WERI-Rb-1 (cell line): ENCODE measurements at regions not wholly inside any gene's neighbourhood (a gene's known extent, or its start where the extent isn't known, plus 50 kb on each side); places are given as distances from the start of the nearest gene placed in this dataset.

Experiments
- DNase-seq: peaks from one replicate; pipeline ENCODE4 v3.0.0-alpha.2; 2020
- H3K27ac ChIP-seq: fragments of 250-450 bp; sonication (Bioruptor Pico); 2 replicates; pipeline ENCODE4 v1.5.1; 2020; ENCODE audit warnings: mild to moderate bottlenecking, moderate library complexity
- H3K27me3 ChIP-seq: fragments of 250-450 bp; sonication (Bioruptor Pico); 2 replicates; pipeline ENCODE4 v1.5.1; 2021; ENCODE audit warnings: mild to moderate bottlenecking, low read depth, moderate library complexity; ENCODE audit not compliant: insufficient read depth, severe bottlenecking
- H3K36me3 ChIP-seq: fragments of 250-450 bp; sonication (Bioruptor Pico); 2 replicates; pipeline ENCODE4 v1.5.1; 2020; ENCODE audit warnings: mild to moderate bottlenecking, moderate library complexity
- H3K4me3 ChIP-seq: 2 replicates; pipeline ENCODE4 v1.5.1; 2011; ENCODE audit warnings: low read depth, mild to moderate bottlenecking, control low read depth, low read length
- H3K9me3 ChIP-seq: fragments of 250-450 bp; sonication (Bioruptor Pico); 2 replicates; pipeline ENCODE4 v1.5.1; 2021; ENCODE audit warnings: mild to moderate bottlenecking, moderate library complexity; ENCODE audit not compliant: severe bottlenecking
- TF ChIP-seq, protein P1 (sequence below): IDR thresholded peaks from 2 replicates; pipeline ENCODE4 v1.5.1; 2011; ENCODE audit warnings: low read depth, mild to moderate bottlenecking, control low read depth, inconsistent platforms, low read length

DNA sequence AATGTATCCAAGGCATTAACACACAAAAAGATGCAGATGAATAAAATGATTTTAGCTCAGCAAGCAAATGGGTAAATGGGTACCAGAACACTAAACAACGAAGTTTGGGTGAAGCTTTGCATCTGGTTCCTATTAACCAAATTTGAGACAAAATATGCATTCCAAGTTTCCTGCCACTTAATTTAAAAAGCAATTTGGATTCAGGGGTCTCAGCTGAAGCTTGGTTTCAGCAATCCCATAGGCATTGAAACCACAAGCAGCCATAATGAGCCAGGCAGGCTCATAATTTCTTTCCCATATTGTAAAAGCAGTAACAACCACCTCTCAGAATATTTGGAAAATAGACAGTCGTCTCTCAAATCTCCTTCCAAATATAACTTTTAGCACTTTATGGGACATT, 138.9 kb downstream of the NXNL2 start:
- no peak for DNase-seq
- no peaks in the 10 kb centered on the region for H3K27me3 ChIP-seq
- TF ChIP-seq, protein P1, sequence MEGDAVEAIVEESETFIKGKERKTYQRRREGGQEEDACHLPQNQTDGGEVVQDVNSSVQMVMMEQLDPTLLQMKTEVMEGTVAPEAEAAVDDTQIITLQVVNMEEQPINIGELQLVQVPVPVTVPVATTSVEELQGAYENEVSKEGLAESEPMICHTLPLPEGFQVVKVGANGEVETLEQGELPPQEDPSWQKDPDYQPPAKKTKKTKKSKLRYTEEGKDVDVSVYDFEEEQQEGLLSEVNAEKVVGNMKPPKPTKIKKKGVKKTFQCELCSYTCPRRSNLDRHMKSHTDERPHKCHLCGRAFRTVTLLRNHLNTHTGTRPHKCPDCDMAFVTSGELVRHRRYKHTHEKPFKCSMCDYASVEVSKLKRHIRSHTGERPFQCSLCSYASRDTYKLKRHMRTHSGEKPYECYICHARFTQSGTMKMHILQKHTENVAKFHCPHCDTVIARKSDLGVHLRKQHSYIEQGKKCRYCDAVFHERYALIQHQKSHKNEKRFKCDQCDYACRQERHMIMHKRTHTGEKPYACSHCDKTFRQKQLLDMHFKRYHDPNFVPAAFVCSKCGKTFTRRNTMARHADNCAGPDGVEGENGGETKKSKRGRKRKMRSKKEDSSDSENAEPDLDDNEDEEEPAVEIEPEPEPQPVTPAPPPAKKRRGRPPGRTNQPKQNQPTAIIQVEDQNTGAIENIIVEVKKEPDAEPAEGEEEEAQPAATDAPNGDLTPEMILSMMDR = no peak
- no peak overlapping the region for H3K27ac ChIP-seq
- H3K4me3 ChIP-seq = no peak overlapping the region
- no peaks in the 10 kb centered on the region for H3K9me3 ChIP-seq
- H3K36me3 ChIP-seq = no peaks in the 10 kb centered on the region

DNA sequence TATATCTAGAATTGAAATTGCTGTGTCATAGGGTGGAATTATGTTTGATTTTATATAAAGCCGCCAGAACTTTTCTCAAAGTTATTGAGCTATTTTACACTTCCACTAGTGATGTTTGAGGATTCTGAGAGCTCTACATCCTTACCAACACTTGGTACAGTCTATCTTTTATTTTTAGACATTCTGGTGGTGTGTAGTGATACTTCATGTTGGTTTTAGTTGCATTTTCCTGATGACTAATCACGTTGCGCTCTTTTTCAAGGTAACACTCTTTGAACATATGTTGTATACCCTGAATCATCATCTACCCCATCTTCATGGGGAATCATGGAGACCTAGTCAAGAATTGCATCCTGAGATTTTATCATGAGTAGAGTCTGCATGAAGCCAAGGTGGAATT, 141.7 kb downstream of the NXNL2 start:
- Histone ChIP-seq H3K9me3 (no peaks in the 10 kb centered on the region), H3K4me3 (no peak overlapping the region), H3K36me3 (no peaks in the 10 kb centered on the region), H3K27ac (no peak overlapping the region), H3K27me3 (no peaks in the 10 kb centered on the region)
- no peak for DNase-seq
- TF ChIP-seq, protein P1 = no peak

DNA sequence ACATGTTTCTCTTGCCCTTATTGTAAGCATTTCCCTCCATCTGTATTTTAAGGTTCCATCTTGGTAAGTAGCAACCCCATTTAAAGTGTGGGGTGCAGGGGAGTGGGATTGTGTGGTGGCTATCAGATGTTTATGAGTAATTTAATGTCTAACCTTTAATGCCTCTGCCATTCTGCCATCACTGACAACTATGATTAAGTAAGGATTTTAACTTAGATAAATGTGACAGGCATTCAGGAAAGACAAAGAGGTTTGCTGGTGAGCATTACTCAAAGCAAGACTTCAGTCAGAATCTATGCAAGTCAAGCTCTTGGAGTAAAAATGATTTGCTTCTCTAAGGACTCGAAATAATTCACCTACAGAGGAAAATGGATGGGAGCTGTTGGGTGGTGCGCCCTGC, 143.0 kb downstream of the NXNL2 start:
- TF ChIP-seq, protein P1 = no peak
- Histone ChIP-seq H3K27ac (no peak overlapping the region), H3K36me3 (no peaks in the 10 kb centered on the region), H3K9me3 (no peaks in the 10 kb centered on the region), H3K27me3 (no peaks in the 10 kb centered on the region), H3K4me3 (no peak overlapping the region)
- no peak for DNase-seq

DNA sequence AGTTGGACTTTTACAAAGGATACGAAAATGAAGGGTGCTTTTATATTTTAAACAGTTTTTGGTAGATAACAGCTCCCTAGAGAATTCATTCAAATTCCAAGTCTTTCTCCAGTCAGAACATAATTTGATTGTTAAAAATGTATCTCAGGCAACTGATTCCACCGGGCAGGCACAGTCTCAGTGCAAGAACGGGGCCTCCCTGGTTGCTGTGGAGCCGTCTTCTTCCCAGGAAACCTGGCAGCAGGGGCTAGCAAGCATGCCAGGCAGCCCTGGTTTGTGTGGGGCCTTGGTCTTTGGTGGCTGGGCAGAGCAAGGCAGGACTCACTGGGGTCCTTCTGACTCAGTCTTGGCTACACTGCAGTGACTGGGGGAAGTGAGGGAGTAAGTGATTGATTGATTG, 143.5 kb downstream of the NXNL2 start:
- TF ChIP-seq, protein P1 = no peak
- Histone ChIP-seq H3K27me3 (no peaks in the 10 kb centered on the region), H3K36me3 (no peaks in the 10 kb centered on the region), H3K27ac (no peak overlapping the region), H3K9me3 (no peaks in the 10 kb centered on the region), H3K4me3 (no peak overlapping the region)
- no peak for DNase-seq

DNA sequence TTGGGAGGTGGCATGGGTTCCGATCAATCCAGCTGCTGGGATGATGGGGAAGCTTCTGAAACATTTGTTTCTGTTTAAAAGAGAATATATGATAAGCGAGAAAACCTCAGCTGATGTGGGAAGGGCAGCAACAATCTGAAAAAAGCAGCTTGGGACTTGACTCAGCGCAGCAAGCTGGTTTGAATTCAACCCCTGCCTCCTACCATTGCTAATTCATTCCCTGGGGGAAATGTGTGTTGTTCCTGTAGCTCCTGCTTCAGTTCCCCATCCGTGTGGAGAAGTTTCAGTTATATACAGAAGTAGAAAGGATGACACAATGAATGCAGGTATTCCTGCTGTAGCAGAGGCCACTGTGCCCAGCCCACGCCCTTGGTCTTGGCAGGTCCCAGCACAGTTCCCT, 145.1 kb downstream of the NXNL2 start:
- no peak overlapping the region for H3K27ac ChIP-seq
- no peaks in the 10 kb centered on the region for H3K9me3 ChIP-seq
- DNase-seq = no peak
- H3K4me3 ChIP-seq = no peak overlapping the region
- TF ChIP-seq, protein P1 = no peak
- no peaks in the 10 kb centered on the region for H3K36me3 ChIP-seq
- H3K27me3 ChIP-seq = no peaks in the 10 kb centered on the region

DNA sequence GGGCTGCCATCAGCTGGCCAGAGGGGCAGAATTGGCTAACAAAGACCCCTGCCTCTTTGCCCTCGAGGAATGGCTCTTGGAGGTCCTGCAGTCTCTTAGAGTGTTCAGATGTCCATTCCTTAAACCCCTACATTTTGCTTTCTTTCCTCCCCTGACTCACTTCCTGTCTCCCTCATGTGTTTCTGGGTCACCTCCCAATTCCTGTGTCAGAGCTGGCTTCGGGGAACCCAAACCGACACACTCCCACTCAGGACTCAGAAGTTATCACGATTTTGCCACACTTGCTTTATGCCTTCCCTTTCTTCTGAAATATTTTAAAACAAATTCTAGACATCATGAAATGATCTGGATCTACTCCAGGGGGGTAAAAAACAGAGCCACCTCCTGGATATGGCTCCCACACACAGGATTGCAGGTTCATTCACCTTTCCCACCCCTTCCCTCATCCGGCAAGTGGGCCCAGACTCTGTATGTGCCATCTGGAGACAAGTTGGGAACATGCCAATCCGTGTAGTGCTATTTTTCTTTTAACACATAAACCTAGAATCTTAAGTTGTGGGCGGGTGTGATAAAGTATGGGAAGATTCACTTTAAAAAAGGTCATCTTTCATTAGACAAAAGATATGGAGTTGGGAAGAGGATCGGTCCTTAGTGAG, 145.7 kb downstream of the NXNL2 start:
- TF ChIP-seq, protein P1 = no peak
- no peak for DNase-seq
- no peaks in the 10 kb centered on the region for H3K27me3 ChIP-seq
- no peaks in the 10 kb centered on the region for H3K36me3 ChIP-seq
- no peak overlapping the region for H3K4me3 ChIP-seq
- no peak overlapping the region for H3K27ac ChIP-seq
- no peaks in the 10 kb centered on the region for H3K9me3 ChIP-seq
